ENCODE measurements at regions not wholly inside any gene's neighbourhood (a gene's known extent, or its start where the extent isn't known, plus 50 kb on each side); places are given as distances from the start of the nearest gene placed in this dataset.

GRCh38 chr6:14622085-14622484 is 504.5 kb downstream of the CD83 start (continued):
- TF ChIP-seq DDIT3 (CRISPR knock-in tag; IDR thresholded peaks at IDR 0.05) (no peak), SIX1 (CRISPR knock-in tag; IDR thresholded peaks at IDR 0.05; ENCODE audit: borderline replicate concordance) (no peak), ZFP36L1 (CRISPR knock-in tag; IDR thresholded peaks at IDR 0.05) (no peak), RXRB (CRISPR knock-in tag; IDR thresholded peaks at IDR 0.05; ENCODE audit: borderline replicate concordance) (peak; percentile 43; the same call in 1 of the 2 replicates), KDM2A (CRISPR knock-in tag; IDR thresholded peaks at IDR 0.05; ENCODE audit: borderline replicate concordance, low read depth) (no peak), JUND (CRISPR knock-in tag; IDR thresholded peaks at IDR 0.05) (no peak), ZIK1 (CRISPR knock-in tag; IDR thresholded peaks at IDR 0.05; ENCODE audit: borderline replicate concordance, low read depth) (no peak), POLR2AphosphoS5 (IDR thresholded peaks at IDR 0.05; ENCODE audit: low read depth, low read length) (no peak), NFIC (IDR thresholded peaks at IDR 0.05; ENCODE audit: low read length) (peak; percentile 24; the same call in 1 of the 2 replicates), RFX3 (CRISPR knock-in tag; IDR thresholded peaks at IDR 0.05) (no peak), ZFP41 (CRISPR knock-in tag; IDR thresholded peaks at IDR 0.05; ENCODE audit: borderline replicate concordance) (no peak), STAT5B (CRISPR knock-in tag; IDR thresholded peaks at IDR 0.05) (no peak), ZNF747 (CRISPR knock-in tag; IDR thresholded peaks at IDR 0.05; ENCODE audit: borderline replicate concordance) (no peak), HIVEP1 (CRISPR knock-in tag; IDR thresholded peaks at IDR 0.05) (no peak), ZBTB43 (CRISPR knock-in tag; conservative IDR thresholded peaks at IDR 0.05) (no peak), MTA3 (CRISPR knock-in tag; IDR thresholded peaks at IDR 0.05) (no peak), NCOA2 (CRISPR knock-in tag; IDR thresholded peaks at IDR 0.05) (peak; percentile 86), HNF4A (CRISPR knock-in tag; IDR thresholded peaks at IDR 0.05) (peak; percentile 15; the same call in 1 of the 2 replicates), MBD4 (IDR thresholded peaks at IDR 0.05; ENCODE audit: borderline replicate concordance, low read length) (no peak), GRHL1 (CRISPR knock-in tag; conservative IDR thresholded peaks at IDR 0.05) (no peak), SSRP1 (CRISPR knock-in tag; IDR thresholded peaks at IDR 0.05) (no peak), ZNF430 (CRISPR knock-in tag; IDR thresholded peaks at IDR 0.05) (no peak), ZSCAN31 (CRISPR knock-in tag; IDR thresholded peaks at IDR 0.05; ENCODE audit: low read depth) (no peak), ARNTL (CRISPR knock-in tag; IDR thresholded peaks at IDR 0.05) (no peak), ARID4A (CRISPR knock-in tag; IDR thresholded peaks at IDR 0.05; ENCODE audit: borderline replicate concordance) (no peak), ARNT2 (CRISPR knock-in tag; IDR thresholded peaks at IDR 0.05; ENCODE audit: low read depth) (no peak), ARNT (IDR thresholded peaks at IDR 0.05) (no peak)

Data from HepG2 (cell line).